ENCODE measurements at regions not wholly inside any gene's neighbourhood (a gene's known extent, or its start where the extent isn't known, plus 50 kb on each side); places are given as distances from the start of the nearest gene placed in this dataset.

DNA sequence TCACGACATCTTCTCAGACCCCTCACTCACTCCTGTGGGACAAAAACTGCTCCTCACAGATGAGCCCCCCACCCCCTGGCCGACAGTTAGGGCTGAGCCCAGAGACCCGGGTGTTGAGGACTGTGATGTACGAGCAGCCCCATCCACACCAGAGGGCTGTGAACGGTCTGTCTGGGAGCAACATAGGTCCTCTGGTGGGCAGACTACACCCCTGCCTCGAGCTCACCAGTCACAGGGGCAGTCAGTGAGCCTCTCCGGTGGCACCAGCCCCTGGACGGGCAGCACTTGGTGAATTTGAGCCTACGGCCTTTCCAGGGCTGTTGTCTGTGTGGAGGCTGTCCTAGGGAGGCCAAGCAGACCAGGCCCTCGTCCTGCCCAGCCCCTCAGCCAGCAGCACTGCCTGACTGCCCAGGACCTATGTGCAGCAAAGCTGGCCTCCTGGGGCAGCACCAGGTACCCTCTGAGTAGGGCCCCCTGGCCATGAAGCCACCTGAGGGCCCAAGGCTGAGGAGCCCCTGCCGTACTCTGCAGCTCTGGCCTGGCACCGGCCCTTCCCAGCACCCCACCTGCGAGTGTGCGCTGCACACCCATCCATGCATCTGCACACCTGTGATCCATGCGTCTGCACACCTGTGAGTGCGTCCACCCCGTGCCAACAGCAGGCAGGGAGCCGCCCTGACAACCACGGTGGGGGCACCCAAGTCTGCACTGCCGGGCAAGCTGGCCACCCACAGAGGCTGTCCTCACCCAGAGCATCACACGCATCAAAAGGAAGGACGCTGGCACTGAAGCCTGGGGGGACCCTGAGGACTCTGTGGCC is 111.6 kb upstream of the NKX1-1 start:
- TF ChIP-seq, protein P1, sequence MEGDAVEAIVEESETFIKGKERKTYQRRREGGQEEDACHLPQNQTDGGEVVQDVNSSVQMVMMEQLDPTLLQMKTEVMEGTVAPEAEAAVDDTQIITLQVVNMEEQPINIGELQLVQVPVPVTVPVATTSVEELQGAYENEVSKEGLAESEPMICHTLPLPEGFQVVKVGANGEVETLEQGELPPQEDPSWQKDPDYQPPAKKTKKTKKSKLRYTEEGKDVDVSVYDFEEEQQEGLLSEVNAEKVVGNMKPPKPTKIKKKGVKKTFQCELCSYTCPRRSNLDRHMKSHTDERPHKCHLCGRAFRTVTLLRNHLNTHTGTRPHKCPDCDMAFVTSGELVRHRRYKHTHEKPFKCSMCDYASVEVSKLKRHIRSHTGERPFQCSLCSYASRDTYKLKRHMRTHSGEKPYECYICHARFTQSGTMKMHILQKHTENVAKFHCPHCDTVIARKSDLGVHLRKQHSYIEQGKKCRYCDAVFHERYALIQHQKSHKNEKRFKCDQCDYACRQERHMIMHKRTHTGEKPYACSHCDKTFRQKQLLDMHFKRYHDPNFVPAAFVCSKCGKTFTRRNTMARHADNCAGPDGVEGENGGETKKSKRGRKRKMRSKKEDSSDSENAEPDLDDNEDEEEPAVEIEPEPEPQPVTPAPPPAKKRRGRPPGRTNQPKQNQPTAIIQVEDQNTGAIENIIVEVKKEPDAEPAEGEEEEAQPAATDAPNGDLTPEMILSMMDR (IDR thresholded peaks at IDR 0.05): no peak
- TF ChIP-seq POLR2AphosphoS5 (IDR thresholded peaks at IDR 0.05) (no peak), EP300 (IDR thresholded peaks at IDR 0.05) (no peak)

Measured in stomach (tissue), 4 donors.